IMR-90 (cell line): ENCODE measurements at regions not wholly inside any gene's neighbourhood (a gene's known extent, or its start where the extent isn't known, plus 50 kb on each side); places are given as distances from the start of the nearest gene placed in this dataset.

Experiments
- ATAC-seq: fragments of 200-7000 bp; cut with Tn5 transposase; 2 replicates; pipeline ENCODE4 v1.9.1; 2020; ENCODE audit warnings: low read depth, mild to moderate bottlenecking, moderate library complexity
- BruUV-seq: library from RNA; stranded (reverse); fragments of 400-500 nt; replicated peaks from 2 replicates; lab custom pipeline; 2021; lab: Mats Ljungman, UMichigan
- CTCF ChIA-PET: fragments of 300-600 bp; formaldehyde crosslinking; extraction: SDS; loops from one replicate; lab custom pipeline; 2021; ENCODE audit warnings: antibody characterized with exemption; lab: Yijun Ruan, JAX
- POLR2A ChIA-PET: fragments of 300-600 bp; sonication (Branson Sonifier 250); formaldehyde crosslinking; loops from one replicate; lab custom pipeline; 2022; ENCODE audit warnings: antibody characterized with exemption; ENCODE audit not compliant: unreplicated experiment; lab: Charles Lee
- DNase-seq: peaks from one replicate; pipeline ENCODE4 v3.0.0; 2013
- H2AFZ ChIP-seq: replicated peaks from 2 replicates; pipeline ENCODE3; 2013; ENCODE audit warnings: low read length, mild to moderate bottlenecking; ENCODE audit not compliant: poor library complexity
- H2AK5ac ChIP-seq: 2 replicates; pipeline ENCODE4 v1.6.1; 2013; ENCODE audit warnings: low read depth, low read length, inconsistent platforms
- H2AK9ac ChIP-seq: replicated peaks from 2 replicates; pipeline ENCODE3; 2013; ENCODE audit warnings: mild to moderate bottlenecking, low read depth, low read length, moderate library complexity; ENCODE audit not compliant: poor library complexity
- H2BK120ac ChIP-seq: 2 replicates; pipeline ENCODE4 v1.6.1; 2013; ENCODE audit warnings: low read depth, low read length, inconsistent platforms
- H2BK15ac ChIP-seq: 3 replicates; pipeline ENCODE4 v1.6.1; 2013; ENCODE audit warnings: low read depth, low read length, inconsistent platforms
- H2BK20ac ChIP-seq: 2 replicates; pipeline ENCODE4 v1.6.1; 2013; ENCODE audit warnings: low read depth, mild to moderate bottlenecking, inconsistent platforms, low read length, moderate library complexity
- H2BK5ac ChIP-seq: 2 replicates; pipeline ENCODE4 v1.6.1; 2013; ENCODE audit warnings: mild to moderate bottlenecking, low read depth, low read length, inconsistent platforms; ENCODE audit not compliant: poor library complexity, severe bottlenecking
- H3K14ac ChIP-seq: replicated peaks from 2 replicates; pipeline ENCODE4 v1.6.1; 2013; ENCODE audit warnings: low read depth, low read length, inconsistent platforms
- H3K18ac ChIP-seq: 2 replicates; pipeline ENCODE4 v1.6.1; 2013; ENCODE audit warnings: low read depth, low read length, control low read depth
- H3K23ac ChIP-seq: 2 replicates; pipeline ENCODE4 v1.6.1; 2013; ENCODE audit warnings: low read depth, low read length, inconsistent platforms
- H3K27ac ChIP-seq: 2 replicates; pipeline ENCODE4 v1.5.1; 2013; ENCODE audit warnings: mild to moderate bottlenecking, control low read depth, low read length; ENCODE audit not compliant: insufficient read depth
- H3K27me3 ChIP-seq: 2 replicates; pipeline ENCODE4 v1.6.1; 2013; ENCODE audit warnings: low read length; ENCODE audit not compliant: control insufficient read depth, insufficient read depth
- H3K36me3 ChIP-seq: 2 replicates; pipeline ENCODE4 v1.6.1; 2013; ENCODE audit warnings: low read length, mixed read lengths; ENCODE audit not compliant: control insufficient read depth, insufficient read depth
- H3K4ac ChIP-seq: 2 replicates; pipeline ENCODE4 v1.6.1; 2013; ENCODE audit warnings: low read depth, low read length, inconsistent platforms
- H3K4me1 ChIP-seq: 2 replicates; pipeline ENCODE4 v1.6.1; 2013; ENCODE audit warnings: low read length, mixed read lengths; ENCODE audit not compliant: control insufficient read depth, insufficient read depth
- H3K4me2 ChIP-seq: 2 replicates; pipeline ENCODE4 v1.6.1; 2013; ENCODE audit warnings: low read depth, mild to moderate bottlenecking, control low read depth, low read length, moderate library complexity
- H3K4me3 ChIP-seq: 2 replicates; pipeline ENCODE4 v1.5.1; 2013; ENCODE audit warnings: low read depth, mild to moderate bottlenecking, control low read depth, low read length, moderate library complexity; ENCODE audit not compliant: insufficient read depth
- H3K56ac ChIP-seq: 2 replicates; pipeline ENCODE4 v1.6.1; 2013; ENCODE audit warnings: low read length, inconsistent platforms; ENCODE audit not compliant: insufficient read depth; ENCODE audit errors: extremely low read depth
- H3K79me1 ChIP-seq, 2 experiments: 2 replicates each; pipeline ENCODE4 v1.6.1; 2013; ENCODE audit warnings: low read length in 2 of 2, inconsistent platforms in 1 of 2, low read depth in 1 of 2
- H3K9ac ChIP-seq: 2 replicates; pipeline ENCODE4 v1.6.1; 2013; ENCODE audit warnings: low read depth, low read length, control low read depth
- H3K9me1 ChIP-seq: 2 replicates; pipeline ENCODE4 v1.6.1; 2013; ENCODE audit warnings: low read length, inconsistent platforms; ENCODE audit not compliant: insufficient read depth
- H3K9me3 ChIP-seq: 2 replicates; pipeline ENCODE4 v1.6.1; 2013; ENCODE audit warnings: low read length; ENCODE audit not compliant: control insufficient read depth, insufficient read depth
- H4K20me1 ChIP-seq: 2 replicates; pipeline ENCODE4 v1.6.1; 2013; ENCODE audit warnings: low read length, inconsistent platforms; ENCODE audit not compliant: insufficient read depth
- H4K5ac ChIP-seq: 2 replicates; pipeline ENCODE4 v1.6.1; 2013; ENCODE audit warnings: mild to moderate bottlenecking, low read depth, low read length, control low read depth
- H4K8ac ChIP-seq, 2 experiments: 2 replicates each; pipeline ENCODE4 v1.6.1; 2013; ENCODE audit warnings: low read depth in 2 of 2, low read length in 2 of 2, control low read depth in 1 of 2, inconsistent platforms in 1 of 2
- H4K91ac ChIP-seq: 2 replicates; pipeline ENCODE4 v1.6.1; 2013; ENCODE audit warnings: low read depth, low read length, inconsistent platforms; ENCODE audit not compliant: insufficient read depth
- CHD1 ChIP-seq: IDR thresholded peaks from 2 replicates; pipeline ENCODE4 v1.6.1; 2012; ENCODE audit warnings: low read depth, low read length, improper control_type of control experiment
- FOS ChIP-seq: fragments of 150-350 bp; IDR thresholded peaks from 2 replicates; pipeline ENCODE4 v1.6.1; 2016; ENCODE audit warnings: low read depth, low read length
- MAFK ChIP-seq: IDR thresholded peaks from 2 replicates; pipeline ENCODE4 v1.6.1; 2012; ENCODE audit warnings: low read depth, low read length, improper control_type of control experiment
- MAZ ChIP-seq: IDR thresholded peaks from 2 replicates; pipeline ENCODE4 v1.6.1; 2012; ENCODE audit warnings: low read depth, mild to moderate bottlenecking, low read length, improper control_type of control experiment, moderate library complexity, borderline replicate concordance
- RCOR1 ChIP-seq: IDR thresholded peaks from 2 replicates; pipeline ENCODE4 v1.6.1; 2012; ENCODE audit warnings: mild to moderate bottlenecking, low read length, improper control_type of control experiment; ENCODE audit not compliant: insufficient replicate concordance
- RFX5 ChIP-seq: IDR thresholded peaks from 2 replicates; pipeline ENCODE4 v1.8.0; 2012; ENCODE audit warnings: low read depth, mild to moderate bottlenecking, low read length, moderate library complexity
- WGBS, 2 experiments: methylation state at CpG; one replicate each; pipeline versions ENCODE4 v1.1.5 to v1.1.7; 2013; ENCODE audit warnings: missing lambda C conversion rate in 2 of 2; ENCODE audit not compliant: insufficient read length in 1 of 2; ENCODE audit errors: extremely low coverage in 2 of 2; 5-methylcytosine and 5-hydroxymethylcytosine counted together
- dilution Hi-C: fragments of 300-500 bp; cut with HindIII; formaldehyde crosslinking; loops from one replicate; pipeline ENCODE4 v1.14.3; 2018; ENCODE audit warnings: low sequenced_read_pairs; ENCODE audit not compliant: unreplicated experiment
- in situ Hi-C: fragments of 300-500 bp; cut with MboI; formaldehyde crosslinking; loops from 3 replicates; pipeline ENCODE4 v1.14.3; 2019; ENCODE audit warnings: low sequenced_read_pairs, inconsistent platforms, mixed read lengths
- intact Hi-C: fragments of 100-400 bp; cut with micrococcal nuclease; formaldehyde crosslinking; loops from 2 replicates; pipeline ENCODE4 v1.10.0; 2022

DNA sequence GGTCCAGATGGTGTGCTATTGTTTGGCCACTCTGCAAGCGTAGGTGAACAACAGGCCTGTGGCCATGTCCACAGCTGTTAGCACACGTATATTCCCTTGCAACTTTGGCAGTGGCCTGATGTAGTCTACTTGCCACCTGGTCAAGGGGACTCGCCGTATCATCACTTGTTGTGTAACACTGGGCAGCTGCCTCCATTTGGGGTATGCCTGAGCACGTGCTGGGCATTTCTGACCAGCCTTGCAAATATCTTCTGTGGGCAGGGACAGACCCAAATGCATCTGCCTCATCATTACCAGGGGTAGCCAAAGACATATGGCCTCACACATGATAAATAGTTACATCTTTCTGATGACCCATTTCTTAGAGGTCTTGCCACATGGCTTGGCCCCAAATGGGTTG is 434.2 kb downstream of the DYNC2H1 start:
- ATAC-seq (no peak), DNase-seq (no peak)
- H3K27me3 ChIP-seq: no peaks in the 10 kb centered on the region
- H3K27ac ChIP-seq: no peak overlapping the region
- no peak overlapping the region for H4K5ac ChIP-seq
- H4K8ac ChIP-seq: no peak overlapping the region
- in situ Hi-C loops: no loop called here
- H3K23ac ChIP-seq: no peak overlapping the region
- no peak overlapping the region for H2AFZ ChIP-seq
- no peak overlapping the region for H3K9ac ChIP-seq
- H2AK9ac ChIP-seq: no peak overlapping the region
- TF ChIP-seq CHD1 (no peak), RCOR1 (no peak), MAZ (no peak), MAFK (no peak), FOS (no peak), RFX5 (no peak)
- no peak overlapping the region for H3K18ac ChIP-seq
- H4K20me1 ChIP-seq: no peaks in the 10 kb centered on the region
- H2BK20ac ChIP-seq: no peak overlapping the region
- dilution Hi-C loops: no loop called here
- no peak overlapping the region for H3K4me2 ChIP-seq
- no peaks in the 10 kb centered on the region for H3K79me1 ChIP-seq
- H3K14ac ChIP-seq: no peak overlapping the region
- POLR2A ChIA-PET: no interaction called here
- no peak overlapping the region for H2BK5ac ChIP-seq
- H3K9me1 ChIP-seq: 0 out of 2 replicates have a peak, but pooled peaks cover 4% of the 10 kb centered on the region
- WGBS, 2 experiments: 79% methylated on average over 5 of the region's 5 CpGs; no CpG with 5 or more reads in 1 of the 2 experiments
- H4K91ac ChIP-seq: no peak overlapping the region
- H3K56ac ChIP-seq: no peak overlapping the region
- H3K4me1 ChIP-seq: no peaks in the 10 kb centered on the region
- H3K9me3 ChIP-seq: no peaks in the 10 kb centered on the region
- intact Hi-C loops: no loop called here
- H2BK15ac ChIP-seq: no peak overlapping the region
- no peaks in the 10 kb centered on the region for H3K36me3 ChIP-seq
- BruUV-seq: no TSS peak
- CTCF ChIA-PET: no interaction called here
- H2BK120ac ChIP-seq: no peak overlapping the region
- H3K4me3 ChIP-seq: no peak overlapping the region
- no peak overlapping the region for H3K4ac ChIP-seq
- no peak overlapping the region for H2AK5ac ChIP-seq
